Endothelial cell of umbilical vein (primary cell): ENCODE measurements at regions not wholly inside any gene's neighbourhood (a gene's known extent, or its start where the extent isn't known, plus 50 kb on each side); places are given as distances from the start of the nearest gene placed in this dataset.
"Not testable (repeated sequence)": the region's sequence is repeated elsewhere in the genome, so short reads cannot be mapped to it uniquely, and the experiment has no call there.

Experiments
- BruUV-seq: library from RNA; stranded (reverse); fragments of 400-500 nt; replicated peaks from 2 replicates; lab custom pipeline; 2021; lab: Mats Ljungman, UMichigan
- CTCF ChIA-PET: fragments of 300-600, 350-600 bp; sonication (Branson Sonifier 250); formaldehyde crosslinking; loops from one replicate; lab custom pipeline; 2021; ENCODE audit warnings: antibody characterized with exemption, inconsistent platforms; lab: Charles Lee
- POLR2A ChIA-PET: fragments of 300-600, 350-600 bp; sonication (Branson Sonifier 250); formaldehyde crosslinking; loops from one replicate; lab custom pipeline; 2021; ENCODE audit warnings: antibody characterized with exemption, inconsistent platforms; lab: Charles Lee
- DNase-seq: peaks from one replicate; pipeline ENCODE4 v3.0.0-alpha.2; 2011; ENCODE audit warnings: low read depth, low spot score
- FAIRE-seq: peaks from 2 replicates; lab custom pipeline; 2011; peaks lifted over from hg19 to GRCh38; lab: Jason Lieb, UNC
- H2AFZ ChIP-seq: 2 replicates; pipeline ENCODE4 v1.6.0; 2012; ENCODE audit warnings: low read depth, low read length, control low read depth, inconsistent platforms
- H3K27ac ChIP-seq: 2 replicates; pipeline ENCODE4 v1.5.1; 2011; ENCODE audit warnings: low read depth, mild to moderate bottlenecking, control low read depth, low read length, moderate library complexity; ENCODE audit not compliant: insufficient read depth
- H3K27me3 ChIP-seq, 2 experiments: 2 replicates each; pipeline versions ENCODE4 v1.6.0 to v1.6.1; 2011; ENCODE audit warnings: low read length in 2 of 2, mixed read lengths in 1 of 2; ENCODE audit not compliant: control insufficient read depth in 2 of 2, insufficient read depth in 2 of 2
- H3K36me3 ChIP-seq, 2 experiments: 2 replicates in 1 of 2; 3 replicates in 1 of 2; pipeline ENCODE4 v1.5.1; 2011; ENCODE audit warnings: low read length in 2 of 2, mild to moderate bottlenecking in 1 of 2, moderate library complexity in 1 of 2; ENCODE audit not compliant: control insufficient read depth in 2 of 2, insufficient read depth in 2 of 2; ENCODE audit errors: extremely low read depth in 1 of 2
- H3K4me1 ChIP-seq: 3 replicates; pipeline ENCODE4 v1.5.1; 2011; ENCODE audit warnings: mild to moderate bottlenecking, low read length; ENCODE audit not compliant: control insufficient read depth, insufficient read depth; ENCODE audit errors: extremely low read depth
- H3K4me2 ChIP-seq: 2 replicates; pipeline ENCODE4 v1.6.1; 2011; ENCODE audit warnings: low read length, control low read depth, mixed read lengths; ENCODE audit not compliant: insufficient read depth
- H3K4me3 ChIP-seq, 3 experiments: fragments of 200-600 bp in 1 of 3; sonication (generic), shearing (Covaris generic) in 1 of 3; replicated peaks in 1 of 3; 2 replicates each; pipeline ENCODE4 v1.5.1; 2011 to 2016; ENCODE audit warnings: control low read depth in 3 of 3, low read length in 3 of 3, mild to moderate bottlenecking in 2 of 3, inconsistent platforms in 1 of 3, low read depth in 1 of 3, moderate library complexity in 1 of 3; ENCODE audit not compliant: insufficient read depth in 1 of 3
- H3K79me2 ChIP-seq: 2 replicates; pipeline ENCODE4 v1.6.0; 2012; ENCODE audit warnings: low read length, inconsistent platforms; ENCODE audit not compliant: control insufficient read depth, insufficient read depth
- H3K9ac ChIP-seq: replicated peaks from 2 replicates; pipeline ENCODE3; 2011; ENCODE audit warnings: low read length, control low read depth; ENCODE audit not compliant: insufficient read depth; ENCODE audit errors: extremely low read depth
- H3K9me1 ChIP-seq: replicated peaks from 3 replicates; pipeline ENCODE4 v1.6.0; 2011; ENCODE audit warnings: mild to moderate bottlenecking, low read length; ENCODE audit not compliant: control insufficient read depth, insufficient read depth; ENCODE audit errors: extremely low read depth
- H3K9me3 ChIP-seq: replicated peaks from 2 replicates; pipeline ENCODE4 v1.5.1; 2012; ENCODE audit warnings: low read length, inconsistent platforms; ENCODE audit not compliant: control insufficient read depth, insufficient read depth
- H4K20me1 ChIP-seq: replicated peaks from 2 replicates; pipeline ENCODE3; 2011; ENCODE audit warnings: mild to moderate bottlenecking, low read length; ENCODE audit not compliant: control insufficient read depth, insufficient read depth; ENCODE audit errors: extremely low read depth
- CTCF ChIP-seq, 2 donors: IDR thresholded peaks; 1 replicate in 1 of 2; 2 replicates in 1 of 2; pipeline ENCODE4 v1.5.1; 2011; ENCODE audit warnings: low read length in 2 of 2, mild to moderate bottlenecking in 2 of 2, moderate library complexity in 2 of 2, control low read depth in 1 of 2, inconsistent platforms in 1 of 2, low read depth in 1 of 2; ENCODE audit not compliant: insufficient read depth in 1 of 2; ENCODE audit errors: extremely low read depth in 1 of 2
- EZH2 ChIP-seq: IDR thresholded peaks from 2 replicates; pipeline ENCODE4 v1.6.1; 2012; ENCODE audit warnings: borderline replicate concordance, low read depth, mild to moderate bottlenecking, moderate library complexity, low read length, inconsistent platforms; ENCODE audit not compliant: severe bottlenecking
- FOS ChIP-seq: IDR thresholded peaks from 2 replicates; pipeline ENCODE4 v1.6.1; 2011; ENCODE audit warnings: mild to moderate bottlenecking, low read length, moderate library complexity, borderline replicate concordance; ENCODE audit not compliant: insufficient read depth
- GATA2 ChIP-seq: IDR thresholded peaks from 2 replicates; pipeline ENCODE4 v1.7.0; 2011; ENCODE audit warnings: low read depth, mild to moderate bottlenecking, moderate library complexity, mixed read lengths, low read length; ENCODE audit not compliant: insufficient read length, insufficient read depth
- JUN ChIP-seq: IDR thresholded peaks from 2 replicates; pipeline ENCODE4 v1.6.1; 2011; ENCODE audit warnings: borderline replicate concordance, low read depth; ENCODE audit not compliant: insufficient read length, insufficient read depth
- MAX ChIP-seq: IDR thresholded peaks from 2 replicates; pipeline ENCODE4 v1.6.1; 2011; ENCODE audit not compliant: insufficient read depth, insufficient read length
- MYC ChIP-seq: IDR thresholded peaks from one replicate; pipeline ENCODE4 v1.6.1; 2011; ENCODE audit warnings: mild to moderate bottlenecking, low read depth, low read length
- POLR2A ChIP-seq: IDR thresholded peaks from 2 replicates; pipeline ENCODE4 v1.6.1; 2012; ENCODE audit warnings: low read depth, mild to moderate bottlenecking, control low read depth, low read length
- POLR2AphosphoS5 ChIP-seq: IDR thresholded peaks from 2 replicates; pipeline ENCODE4 v1.6.1; 2012; ENCODE audit warnings: low read depth, mild to moderate bottlenecking, control low read depth, low read length, moderate library complexity; ENCODE audit not compliant: insufficient read depth
- dilution Hi-C: fragments of 300-500 bp; cut with MboI; formaldehyde crosslinking; loops from one replicate; pipeline ENCODE4 v1.15.0; 2019; ENCODE audit warnings: low sequenced_read_pairs; ENCODE audit not compliant: extremely low pct_ligation_motif_present
- intact Hi-C: fragments of 100-400 bp; cut with micrococcal nuclease; formaldehyde crosslinking; loops from one replicate; pipeline ENCODE4 v1.10.0; 2022

GRCh38 chr12:92378682-92379479 is 233.2 kb upstream of the BTG1 start:
- no peak overlapping the region for H3K27ac ChIP-seq
- TF ChIP-seq FOS (no peak), POLR2AphosphoS5 (no peak), EZH2 (no peak), POLR2A (no peak), MAX (no peak), MYC (no peak), JUN (no peak), CTCF (IDR thresholded peaks at IDR 0.05; ENCODE audit: extremely low read depth in 1 of 2, insufficient read depth in 1 of 2, low read depth in 1 of 2, low read length in 2 of 2) (no peak), GATA2 (no peak)
- dilution Hi-C loops, result no loop called here
- H3K4me2 ChIP-seq, result no peak overlapping the region
- FAIRE-seq, result no peak
- no peaks in the 10 kb centered on the region for H4K20me1 ChIP-seq
- no TSS peak for BruUV-seq
- no peak overlapping the region for H2AFZ ChIP-seq
- ChIA-PET POLR2A (no interaction called here), CTCF (no interaction called here)
- H3K79me2 ChIP-seq, result no peaks in the 10 kb centered on the region
- no peak for DNase-seq
- intact Hi-C loops, result no loop called here
- H3K36me3 ChIP-seq, result no peaks in the 10 kb centered on the region
- H3K4me3 ChIP-seq, result no peak overlapping the region
- H3K9me3 ChIP-seq, result no peaks in the 10 kb centered on the region
- H3K27me3 ChIP-seq, result peaks cover 0 to under 1% of the 10 kb centered on the region in 2 experiments
- H3K9ac ChIP-seq, result no peak overlapping the region
- H3K4me1 ChIP-seq, result no peaks in the 10 kb centered on the region
- no peaks in the 10 kb centered on the region for H3K9me1 ChIP-seq

- H3K36me3 ChIP-seq, H2AFZ ChIP-seq, H3K27ac ChIP-seq, H3K9ac ChIP-seq, H3K79me2 ChIP-seq, intact Hi-C loops, H3K4me2 ChIP-seq, H3K4me3 ChIP-seq, H3K9me3 ChIP-seq, dilution Hi-C loops, POLR2A ChIA-PET, H3K27me3 ChIP-seq, DNase-seq, H4K20me1 ChIP-seq, FAIRE-seq, H3K4me1 ChIP-seq, BruUV-seq, H3K9me1 ChIP-seq: not testable (repeated sequence)
- CTCF ChIA-PET, result interaction anchor here (1.5 kb wide), 1 partner anchor 11 kb away, joined by 4 read pairs; no protein-coding TSS in a partner anchor
Measured at GRCh38 chr12:92375504-92375903, 229.9 kb upstream of the BTG1 start.
